ENCODE measurements at regions not wholly inside any gene's neighbourhood (a gene's known extent, or its start where the extent isn't known, plus 50 kb on each side); places are given as distances from the start of the nearest gene placed in this dataset.
A peak's percentile ranks its signal among the peaks of the same experiment; 100 is the strongest.

DNA sequence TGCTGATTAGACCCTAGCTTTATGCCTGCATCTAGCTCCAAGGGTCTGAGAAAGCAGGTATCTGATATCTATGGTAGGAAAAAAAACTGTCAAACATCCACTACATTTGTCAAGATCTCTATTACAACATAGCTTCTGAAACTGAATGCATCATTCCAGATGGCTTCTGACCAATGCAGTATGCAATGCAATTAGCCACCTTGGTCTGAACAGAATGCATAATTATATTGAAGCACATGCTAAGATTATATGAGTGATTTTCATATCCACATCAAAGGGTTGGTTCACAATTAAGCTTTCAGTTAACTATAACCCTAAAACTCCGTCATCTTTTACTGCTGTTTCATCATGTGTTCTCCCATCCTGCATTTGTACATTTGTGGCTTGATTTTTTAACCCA, 271.4 kb downstream of the POLR1F start:
- DNase-seq: no peak

DNA sequence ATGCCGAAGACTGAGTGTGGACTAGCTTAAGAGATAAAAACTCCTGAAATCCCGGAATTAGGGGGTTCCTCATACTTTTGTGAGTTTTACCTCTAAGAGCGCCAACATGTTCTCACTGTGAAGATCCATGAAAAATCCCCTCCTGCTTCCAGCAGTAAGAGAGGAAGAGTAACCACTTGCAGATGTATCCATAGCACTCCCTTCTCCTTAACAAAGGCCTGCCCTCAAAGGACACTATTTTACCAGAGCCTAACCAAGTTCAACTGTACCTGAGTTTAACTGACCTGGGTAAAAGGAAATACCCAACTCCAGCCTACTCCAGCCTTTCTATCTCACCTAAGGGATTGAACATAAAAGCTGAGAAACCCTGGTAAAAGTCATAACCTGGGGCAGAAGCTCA, 280.9 kb downstream of the POLR1F start:
- no peak for DNase-seq

GRCh38 chr7:19421861-19422260, 276.6 kb upstream of the FERD3L start:
- DNase-seq: no peak

GRCh38 chr7:19417231-19417630, 272.0 kb upstream of the FERD3L start:
- DNase-seq: no peak

DNA sequence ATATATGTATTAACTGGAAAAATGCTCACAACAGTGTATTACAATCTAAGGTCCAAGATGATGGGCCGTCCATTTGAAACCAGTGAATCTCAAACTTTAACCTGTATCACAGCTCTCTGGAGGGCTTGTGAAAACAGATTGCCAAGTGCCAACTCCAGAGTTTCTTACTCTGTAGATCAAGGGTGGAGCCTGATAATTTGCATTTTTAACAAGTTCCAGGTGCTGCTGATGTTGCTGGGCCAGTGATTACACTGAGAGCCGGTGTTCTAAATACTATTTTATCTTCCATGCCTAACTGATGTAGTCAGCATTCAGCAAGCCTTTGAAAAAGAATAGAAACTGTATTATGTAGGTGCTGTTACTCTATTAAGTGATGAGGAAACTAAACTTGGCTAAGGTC, 269.9 kb upstream of the FERD3L start:
- DNase-seq: no peak

DNA sequence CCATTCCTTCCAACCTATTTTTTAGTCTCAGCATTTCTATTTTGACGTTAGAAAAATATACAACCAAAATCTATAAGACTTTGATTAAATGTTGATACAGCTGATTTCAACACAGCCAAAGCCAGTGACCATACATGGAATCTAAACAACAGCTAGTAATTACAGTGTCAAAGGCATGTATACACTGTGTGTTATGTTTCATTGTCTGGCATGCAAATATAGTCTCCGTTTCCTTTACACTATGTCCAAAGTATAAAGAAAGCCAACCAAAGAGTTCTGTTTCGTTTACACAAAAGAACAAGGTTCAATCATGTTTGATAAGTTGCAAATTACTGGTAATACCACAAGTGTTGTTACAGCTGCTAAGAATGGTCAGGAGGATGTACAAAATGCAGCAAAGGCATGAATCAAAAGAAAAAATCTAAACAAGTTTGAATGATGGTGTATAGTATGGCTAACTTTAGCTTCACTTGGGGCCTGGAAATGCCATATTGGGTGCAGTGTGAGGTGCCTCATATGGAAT, 268.3 kb upstream of the FERD3L start:
- peak; percentile 61 for DNase-seq

DNA sequence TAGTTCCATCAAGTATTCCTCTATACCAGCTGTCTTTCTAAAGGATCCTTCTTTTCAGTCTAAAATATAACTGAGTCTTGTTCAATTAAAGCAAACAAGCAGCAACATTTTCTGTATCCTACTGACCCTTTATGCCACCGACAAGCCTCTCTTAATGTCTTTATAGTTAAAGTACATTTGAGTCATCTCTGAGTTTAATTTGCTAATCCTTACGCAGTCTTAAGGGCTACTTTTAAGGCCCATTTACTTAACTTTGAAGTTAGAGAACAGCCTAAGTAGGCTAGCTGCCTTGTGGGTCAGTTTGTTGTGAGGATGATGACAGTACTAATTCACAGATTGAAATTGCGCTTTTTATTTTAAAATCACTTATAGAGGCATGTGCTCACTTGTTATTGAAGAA, 265.5 kb upstream of the FERD3L start:
- no peak for DNase-seq

- no peak for DNase-seq
Observed at GRCh38 chr7:19410106-19410505, 264.9 kb upstream of the FERD3L start.

- DNase-seq: no peak
Observed at GRCh38 chr7:19408706-19409220, 263.5 kb upstream of the FERD3L start.

DNA sequence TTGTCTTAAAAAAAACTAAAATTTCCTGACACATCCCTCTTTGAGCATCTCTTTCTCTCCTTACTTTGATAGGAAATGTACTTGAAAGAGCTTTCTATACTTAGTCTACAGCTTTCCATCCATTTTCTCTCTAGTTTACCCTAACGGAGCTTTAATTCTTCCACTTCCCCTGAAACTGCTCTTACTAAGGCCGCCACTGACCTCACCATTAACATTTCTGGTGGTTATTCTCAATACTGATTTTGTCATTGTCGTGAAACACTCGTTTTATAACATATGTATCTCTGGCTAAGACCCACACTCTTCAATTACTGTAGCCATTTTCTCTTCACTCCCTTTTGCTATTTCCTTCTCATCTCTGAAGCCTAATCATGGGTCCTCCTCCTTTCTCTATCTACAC, 262.0 kb upstream of the FERD3L start:
- DNase-seq: no peak

- DNase-seq: no peak
Observed at GRCh38 chr7:19405541-19405940, 260.3 kb upstream of the FERD3L start.

GRCh38 chr7:19404912-19405329, 259.7 kb upstream of the FERD3L start:
- DNase-seq: no peak

DNA sequence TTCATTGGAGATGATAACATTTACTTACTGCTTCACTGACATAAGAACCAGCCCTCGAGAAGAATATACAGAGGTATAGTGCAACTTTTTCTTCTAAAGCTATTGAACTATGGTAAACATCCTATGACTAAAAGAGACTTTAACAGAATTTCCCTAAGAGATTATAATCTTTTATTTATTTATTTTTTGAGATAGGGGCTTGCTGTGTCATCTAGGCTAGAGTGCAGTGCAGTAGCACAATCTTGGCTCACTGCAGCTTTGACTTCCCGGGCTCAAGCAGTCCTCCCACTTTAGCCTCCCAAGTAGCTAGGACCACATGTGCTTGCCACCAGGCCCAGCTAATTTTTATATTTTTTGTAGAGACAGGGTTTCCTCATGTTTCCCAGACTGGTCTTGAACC, 258.5 kb upstream of the FERD3L start:
- DNase-seq: no peak

- no peak for DNase-seq
Observed at GRCh38 chr7:19401461-19401860, 256.2 kb upstream of the FERD3L start.

DNA sequence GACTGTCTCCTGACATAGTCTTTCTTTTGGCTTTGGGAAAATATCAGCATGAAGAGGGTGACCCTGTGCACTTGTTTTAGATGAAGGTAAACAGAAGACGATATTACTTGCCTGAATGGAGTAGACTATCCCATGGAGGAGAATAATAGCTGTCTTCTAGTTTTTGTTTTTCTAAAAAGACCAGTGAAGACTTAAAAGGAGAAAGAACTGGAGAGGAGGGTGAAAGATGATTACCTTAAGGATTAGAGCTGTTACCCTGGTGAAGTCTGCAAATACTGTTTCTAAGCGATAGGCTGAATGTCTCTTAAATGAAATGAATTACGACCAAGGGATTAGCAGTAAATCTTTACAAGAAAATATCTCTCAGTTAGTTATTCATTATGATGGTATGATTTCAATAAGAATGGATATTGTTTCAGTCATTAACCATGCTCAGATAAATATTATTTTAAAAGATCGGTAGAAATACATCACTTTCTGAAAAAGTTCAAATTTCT, 255.6 kb upstream of the FERD3L start:
- DNase-seq: no peak

GRCh38 chr7:19397911-19398310, 252.7 kb upstream of the FERD3L start:
- DNase-seq: no peak

- no peak for DNase-seq
Observed at GRCh38 chr7:19392246-19392645, 247.0 kb upstream of the FERD3L start.

DNA sequence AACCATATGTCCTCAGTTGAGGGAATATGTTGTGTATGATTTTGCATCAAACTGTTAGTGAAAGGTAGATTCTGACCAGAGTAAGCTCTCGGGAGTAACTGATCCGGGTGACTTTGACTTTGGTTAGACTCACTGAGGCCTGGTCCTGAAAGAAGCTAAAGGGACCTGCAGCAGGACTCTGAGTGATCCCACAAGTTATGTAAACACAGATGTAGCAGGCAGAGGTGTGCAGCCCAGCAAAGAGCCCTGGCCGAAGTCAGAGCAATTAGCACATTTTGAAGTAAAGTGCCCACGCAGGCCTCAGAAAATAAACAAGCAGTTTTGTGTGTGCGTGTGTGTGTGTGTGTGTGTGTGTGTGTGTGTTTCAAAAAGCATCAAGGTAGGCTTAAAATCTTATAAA, 245.6 kb upstream of the FERD3L start:
- DNase-seq: peak; percentile 69

- no peak for DNase-seq
Observed at GRCh38 chr7:19381321-19381720, 236.1 kb upstream of the FERD3L start.

DNA sequence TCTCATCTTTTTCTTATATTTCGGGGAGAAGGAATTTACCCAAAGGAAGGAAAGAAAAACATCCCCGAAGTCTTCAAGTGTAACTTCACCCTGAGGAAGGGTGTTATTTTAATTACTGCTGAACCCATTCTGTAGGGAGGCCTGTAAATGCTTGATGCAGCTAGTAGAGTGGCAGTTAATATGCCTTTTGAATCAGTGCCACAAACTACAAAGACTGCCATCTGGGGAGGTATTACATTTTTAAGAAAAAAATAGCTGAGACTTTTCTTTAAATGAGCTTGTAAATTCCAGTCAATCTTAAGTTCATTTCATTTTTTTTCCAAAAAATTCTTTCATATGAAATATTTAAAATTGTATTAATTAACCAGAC, 233.1 kb upstream of the FERD3L start:
- peak; percentile 59 for DNase-seq

DNA sequence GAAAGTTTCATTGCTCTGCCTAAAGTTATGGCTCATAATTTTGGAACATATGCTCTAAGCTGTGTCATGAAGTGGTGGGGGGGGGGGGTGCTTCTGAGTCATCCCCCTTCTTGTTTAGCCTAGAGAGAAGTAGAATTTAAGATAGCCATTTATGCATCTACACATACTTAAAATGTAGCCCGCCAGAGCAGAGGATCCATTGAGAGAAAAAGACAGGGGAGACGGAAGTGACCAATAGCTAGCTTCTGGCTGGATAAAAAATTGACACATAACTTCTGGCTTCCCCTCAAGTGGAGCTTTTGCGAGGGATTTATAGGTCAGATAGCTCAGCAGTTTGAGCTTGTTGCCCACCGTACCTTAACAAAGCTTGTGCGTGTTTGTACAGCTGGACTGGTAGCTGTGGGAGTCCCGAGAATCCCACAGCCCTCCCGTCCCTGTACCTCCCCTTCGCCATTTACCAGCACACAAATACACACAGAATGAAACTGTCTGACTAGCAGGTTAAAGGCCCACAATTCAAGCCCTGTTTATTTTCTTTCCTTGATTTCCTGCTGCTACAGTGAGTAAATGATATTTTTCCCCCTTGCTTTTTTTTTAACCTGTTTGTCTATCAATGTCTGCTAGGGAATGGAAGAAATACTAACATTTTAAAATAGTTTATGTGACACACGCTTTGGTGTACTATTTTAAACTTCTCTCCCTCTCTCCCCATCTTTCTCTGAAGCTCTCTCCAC, 232.6 kb upstream of the FERD3L start:
- peak; percentile 91 for DNase-seq

DNA sequence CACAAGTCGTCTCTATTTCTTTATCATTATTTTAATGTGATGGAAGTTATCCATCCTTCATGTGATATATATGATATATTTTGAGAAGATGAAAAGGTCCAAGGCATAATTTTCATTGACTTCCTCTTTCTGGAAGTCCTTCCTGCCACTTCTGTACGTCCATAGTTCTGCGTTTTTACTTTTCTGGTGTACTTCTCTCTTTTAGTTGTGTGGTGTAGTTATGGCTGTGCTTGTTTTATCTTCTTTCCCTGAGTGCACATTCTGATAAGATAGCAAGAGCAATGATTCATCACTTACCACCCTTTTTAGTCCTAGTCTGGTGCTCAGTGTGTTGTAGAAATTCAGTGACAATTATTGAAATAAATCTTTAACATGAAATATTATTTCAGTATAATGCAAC, 231.3 kb upstream of the FERD3L start:
- DNase-seq: no peak

DNA sequence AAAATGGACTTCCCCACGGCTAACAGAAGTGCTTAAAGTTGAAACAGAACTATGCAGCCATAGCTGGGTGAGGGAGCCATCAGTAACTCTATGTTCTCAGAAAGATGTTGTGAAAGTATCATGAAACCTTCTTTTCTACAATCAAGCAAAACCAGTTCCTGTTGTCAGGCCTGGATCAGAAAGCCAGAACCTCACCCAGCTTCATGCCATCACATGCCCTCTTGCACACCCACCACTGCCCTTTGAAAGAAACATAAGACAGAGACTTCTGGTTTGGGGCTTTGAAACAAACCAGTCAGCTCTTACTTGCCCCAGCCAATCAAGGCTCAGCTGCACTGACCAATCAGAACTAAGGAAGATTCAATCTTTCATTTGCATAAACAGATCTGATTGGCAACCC, 230.8 kb upstream of the FERD3L start:
- no peak for DNase-seq

DNA sequence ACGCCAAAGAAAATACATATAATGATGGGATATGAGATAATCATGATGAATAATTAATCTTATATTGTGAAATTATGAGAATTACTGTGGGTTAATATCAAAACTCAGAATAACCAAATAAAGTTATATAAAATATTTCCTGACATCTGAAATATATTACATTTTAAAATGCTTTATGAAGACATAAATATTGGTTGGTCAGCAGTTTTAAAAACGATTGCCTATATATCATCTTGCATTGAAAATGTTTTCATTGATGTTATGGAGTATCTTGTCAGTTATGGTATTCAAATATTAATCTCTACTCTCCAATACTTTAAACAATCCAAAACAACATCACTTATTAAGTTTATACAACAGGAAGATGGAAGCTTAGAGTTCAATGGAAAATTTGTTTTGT, 228.1 kb upstream of the FERD3L start:
- no peak for DNase-seq

- DNase-seq: no peak
Observed at GRCh38 chr7:19369806-19370205, 224.6 kb upstream of the FERD3L start.
